ENCODE measurements at regions not wholly inside any gene's neighbourhood (a gene's known extent, or its start where the extent isn't known, plus 50 kb on each side); places are given as distances from the start of the nearest gene placed in this dataset.

GRCh38 chr6:6818078-6818639 lies 229.6 kb downstream of the LY86 start:
- no peak for TF ChIP-seq GATA2 (IDR thresholded peaks at IDR 0.05; ENCODE audit: low read depth, low read length)
- TF ChIP-seq GATA3 (IDR thresholded peaks at IDR 0.05; ENCODE audit: low read depth, low read length), result no peak

All from SH-SY5Y (cell line).